ENCODE measurements at regions not wholly inside any gene's neighbourhood (a gene's known extent, or its start where the extent isn't known, plus 50 kb on each side); places are given as distances from the start of the nearest gene placed in this dataset.

- TF ChIP-seq CHD7 (IDR thresholded peaks at IDR 0.05; ENCODE audit: insufficient replicate concordance, low read length), result no peak
- TF ChIP-seq SIX5 (IDR thresholded peaks at IDR 0.05; ENCODE audit: low read depth, low read length), result no peak
- TF ChIP-seq BACH1 (IDR thresholded peaks at IDR 0.05; ENCODE audit: low read length), result no peak
- no peak for TF ChIP-seq SP1 (IDR thresholded peaks at IDR 0.05; ENCODE audit: low read depth, low read length)
- TF ChIP-seq E2F6 (IDR thresholded peaks at IDR 0.05), result no peak
- no peak for TF ChIP-seq KDM5A (IDR thresholded peaks at IDR 0.05; ENCODE audit: low read length)
- no peak for TF ChIP-seq POU5F1 (IDR thresholded peaks at IDR 0.05; ENCODE audit: low read depth, low read length)
- TF ChIP-seq SIN3A (conservative IDR thresholded peaks at IDR 0.05 in 1 of 2, IDR thresholded peaks at IDR 0.05 in 1 of 2; ENCODE audit: low read depth in 1 of 2, low read length in 2 of 2), result no peak
- TF ChIP-seq RFX5 (IDR thresholded peaks at IDR 0.05; ENCODE audit: borderline replicate concordance, low read depth, low read length), result no peak
- no peak for TF ChIP-seq SP2 (IDR thresholded peaks at IDR 0.05; ENCODE audit: low read length)
- TF ChIP-seq KDM1A (IDR thresholded peaks at IDR 0.05; ENCODE audit: borderline replicate concordance, low read length), result no peak
Observed at GRCh38 chr12:131589221-131589897, 121.5 kb upstream of the SFSWAP start (continued).

All from H1 (cell line).